SK-N-DZ (cell line): ENCODE measurements at regions not wholly inside any gene's neighbourhood (a gene's known extent, or its start where the extent isn't known, plus 50 kb on each side); places are given as distances from the start of the nearest gene placed in this dataset.

ENCODE experiments used
- DNase-seq: peaks from one replicate; pipeline ENCODE4 v3.0.0-alpha.2; 2015; ENCODE audit warnings: low spot score

- DNase-seq, result no peak
Observed at GRCh38 chr3:194009892-194010533, 125.9 kb upstream of the HES1 start.

- DNase-seq, result no peak
Observed at GRCh38 chr3:194011807-194012206, 124.1 kb upstream of the HES1 start.

GRCh38 chr3:194013928-194014327 lies 122.0 kb upstream of the HES1 start:
- no peak for DNase-seq

GRCh38 chr3:194014756-194015155 lies 121.2 kb upstream of the HES1 start:
- DNase-seq, result no peak

DNA sequence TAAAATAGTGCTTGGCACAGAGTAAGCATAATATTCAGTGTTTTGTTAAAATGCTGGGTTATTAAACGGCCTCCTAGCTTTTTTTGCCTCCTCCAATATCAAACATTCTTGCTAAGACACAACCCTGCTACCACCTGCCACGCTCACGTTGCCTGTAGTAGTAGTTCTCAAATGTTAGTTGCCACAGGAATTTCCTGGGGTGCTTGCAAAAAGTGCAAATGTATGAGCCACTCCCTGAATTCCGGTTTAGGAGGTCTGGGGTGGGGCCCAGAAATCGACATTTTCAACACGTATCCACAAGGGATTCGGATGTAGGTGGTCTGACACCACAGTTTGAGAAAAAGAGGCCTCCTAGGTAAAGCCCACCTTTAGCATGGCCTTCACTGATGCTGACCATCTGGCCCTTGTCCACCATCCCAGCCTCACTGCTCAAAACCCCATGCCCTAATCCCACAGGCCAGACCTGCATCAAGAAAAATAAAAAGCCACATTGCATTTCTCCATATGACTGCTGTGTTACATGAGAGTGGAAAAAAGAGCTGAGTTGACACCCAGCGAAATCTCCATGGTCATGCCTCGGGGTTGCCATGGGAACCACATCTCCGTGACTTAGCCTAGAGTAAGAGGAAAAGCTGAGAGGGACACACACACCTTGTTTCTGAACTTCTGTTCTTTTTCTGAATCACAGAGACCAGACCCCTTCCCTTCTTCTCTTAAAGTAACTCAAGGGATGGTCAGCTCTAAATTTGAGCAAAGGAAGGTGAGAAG lies 116.4 kb upstream of the HES1 start:
- no peak for DNase-seq

DNA sequence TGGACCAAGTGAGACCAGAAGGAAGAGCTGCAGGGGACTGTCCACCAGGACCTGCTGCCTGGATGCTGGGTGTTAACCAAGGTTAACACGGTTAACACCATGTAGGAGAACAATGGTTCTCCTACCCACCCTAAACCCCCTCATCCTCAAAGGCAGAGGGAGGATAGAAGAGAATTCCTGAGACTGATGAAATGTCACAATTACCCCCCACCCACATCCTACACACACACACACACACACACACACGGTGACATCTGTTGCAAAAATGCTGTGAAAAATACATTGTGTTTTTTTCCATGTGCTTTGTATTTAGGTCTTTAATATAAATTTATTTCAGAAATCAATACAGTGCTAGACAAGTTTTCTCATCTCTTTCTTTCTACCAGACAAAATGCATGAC lies 113.9 kb upstream of the HES1 start:
- DNase-seq, result no peak

GRCh38 chr3:194022816-194023215 lies 113.1 kb upstream of the HES1 start:
- no peak for DNase-seq

DNA sequence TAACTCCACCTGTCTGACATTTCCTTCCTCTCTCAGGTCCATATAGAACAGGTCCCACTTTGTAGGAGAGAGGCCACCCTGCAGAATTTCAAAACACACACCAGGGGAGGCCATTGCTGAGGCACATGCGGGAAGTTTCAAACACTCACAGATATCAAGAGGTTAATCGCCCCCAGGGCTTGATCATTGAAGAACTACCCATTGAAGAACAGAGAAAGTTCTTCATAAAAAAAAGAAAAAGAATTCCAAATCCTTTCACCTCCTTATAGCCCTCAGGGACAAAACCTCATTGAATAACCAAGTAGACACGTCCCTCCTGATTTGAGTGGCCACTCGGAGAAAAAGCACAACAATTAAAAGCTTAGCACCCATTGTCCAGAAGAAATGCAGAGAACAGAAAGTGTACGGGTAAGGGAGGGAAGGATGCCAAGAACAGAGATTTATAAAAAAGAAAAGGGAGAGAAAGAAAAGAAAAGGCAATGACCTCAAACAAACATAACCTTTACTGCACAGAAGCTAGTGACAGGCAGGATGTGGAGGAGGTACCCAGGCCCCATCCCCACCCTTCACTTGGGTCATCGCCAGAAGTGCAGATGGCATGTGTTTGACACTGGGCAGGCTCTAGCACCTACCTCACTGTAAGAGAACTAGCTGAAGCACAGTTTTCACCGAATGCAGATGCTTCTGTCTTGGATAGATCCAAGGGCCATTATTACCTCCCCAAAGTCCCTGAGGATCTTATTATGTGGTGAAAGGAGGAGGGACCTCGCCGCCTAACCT lies 112.3 kb upstream of the HES1 start:
- no peak for DNase-seq

DNA sequence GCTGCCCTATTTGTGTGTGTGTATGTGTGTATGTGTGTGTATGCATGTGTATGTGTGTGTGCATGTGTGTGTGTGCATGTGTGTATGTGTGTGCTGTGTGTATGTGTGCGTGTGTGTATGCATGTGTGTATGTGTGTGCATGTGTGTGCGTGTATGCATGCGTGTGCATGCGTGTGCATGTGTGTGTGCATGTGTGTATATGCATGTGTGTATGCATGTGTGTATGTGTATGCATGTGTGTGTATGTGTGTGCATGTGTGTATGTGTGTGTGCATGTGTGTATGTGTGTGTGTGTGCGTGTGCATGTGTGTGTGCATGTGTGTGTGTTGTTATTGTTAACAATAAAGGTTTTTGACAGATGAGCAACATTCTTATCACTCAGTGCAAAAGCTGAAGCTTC lies 110.8 kb upstream of the HES1 start:
- no peak for DNase-seq

- DNase-seq, result no peak
Observed at GRCh38 chr3:194025951-194026350, 110.0 kb upstream of the HES1 start.

DNA sequence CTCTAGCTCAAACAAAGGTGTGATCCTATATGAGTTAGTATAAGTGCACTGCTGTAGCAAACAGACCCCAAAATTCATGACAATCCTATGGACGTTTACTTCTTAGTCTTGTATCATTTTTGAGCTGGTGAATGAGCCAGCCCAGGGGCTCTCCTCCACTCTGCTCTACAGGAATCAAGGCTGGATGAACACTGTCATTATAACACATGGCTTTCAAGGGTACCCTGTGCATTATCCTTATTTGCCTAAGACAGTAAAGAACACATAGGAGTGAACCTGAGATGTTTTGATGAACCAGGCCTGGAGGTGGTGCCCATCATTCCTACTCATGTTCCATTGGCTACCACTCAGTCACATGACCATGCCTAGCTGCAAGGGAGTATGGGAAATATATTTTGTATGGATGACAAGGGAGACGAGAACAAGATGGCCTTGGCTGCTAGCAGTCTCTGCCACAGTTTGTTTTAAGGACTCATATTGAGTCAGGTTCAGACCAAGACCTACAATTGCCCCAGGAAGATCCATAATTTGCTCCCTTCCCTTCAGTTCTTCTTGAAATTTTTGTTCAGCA lies 107.4 kb upstream of the HES1 start:
- DNase-seq, result no peak

GRCh38 chr3:194029846-194030245 lies 106.1 kb upstream of the HES1 start:
- DNase-seq, result no peak

DNA sequence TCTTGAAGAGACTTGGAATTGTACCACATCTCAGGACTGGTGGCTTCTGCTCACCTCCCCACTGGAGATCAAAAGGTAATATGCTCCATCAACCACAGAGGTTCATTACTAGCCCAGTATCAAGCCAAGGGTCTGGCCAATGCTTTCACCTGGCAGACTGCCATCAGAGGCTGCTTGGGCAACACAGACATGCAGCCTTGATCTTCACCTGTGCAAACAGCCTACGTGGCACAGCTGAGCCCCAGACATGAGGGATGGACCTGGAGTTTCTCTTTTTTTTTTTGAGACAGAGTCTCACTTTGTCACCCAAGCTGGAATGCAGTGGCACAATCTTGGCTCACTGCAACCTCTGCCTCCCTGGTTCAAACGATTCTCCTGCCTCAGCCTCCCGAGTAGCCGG lies 105.6 kb upstream of the HES1 start:
- DNase-seq, result no peak

DNA sequence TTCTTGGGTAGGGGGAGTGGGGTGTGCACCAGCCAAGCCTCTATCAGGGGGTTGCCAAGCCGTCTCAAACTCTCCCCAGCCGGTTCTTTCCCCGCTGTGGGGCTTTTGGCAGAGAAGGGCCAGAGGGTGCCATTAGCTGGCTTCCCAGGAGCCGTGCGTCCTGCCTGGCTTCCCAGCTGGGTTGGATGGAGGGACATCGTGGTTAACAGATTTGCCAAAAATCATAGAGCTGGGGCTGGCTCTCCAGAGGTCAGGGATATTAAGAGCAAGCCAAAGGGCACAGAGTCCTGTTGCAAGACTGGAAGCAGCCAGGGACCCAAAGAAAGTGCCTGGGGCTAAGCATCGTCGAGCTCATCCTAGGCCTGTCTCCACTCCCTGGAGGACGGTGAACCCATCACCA lies 104.6 kb upstream of the HES1 start:
- no peak for DNase-seq

GRCh38 chr3:194031867-194032635 lies 103.9 kb upstream of the HES1 start:
- no peak for DNase-seq

- DNase-seq, result no peak
Observed at GRCh38 chr3:194032828-194033435, 103.0 kb upstream of the HES1 start.

- no peak for DNase-seq
Observed at GRCh38 chr3:194034346-194035336, 101.3 kb upstream of the HES1 start.

- no peak for DNase-seq
Observed at GRCh38 chr3:194035406-194036138, 100.4 kb upstream of the HES1 start.

DNA sequence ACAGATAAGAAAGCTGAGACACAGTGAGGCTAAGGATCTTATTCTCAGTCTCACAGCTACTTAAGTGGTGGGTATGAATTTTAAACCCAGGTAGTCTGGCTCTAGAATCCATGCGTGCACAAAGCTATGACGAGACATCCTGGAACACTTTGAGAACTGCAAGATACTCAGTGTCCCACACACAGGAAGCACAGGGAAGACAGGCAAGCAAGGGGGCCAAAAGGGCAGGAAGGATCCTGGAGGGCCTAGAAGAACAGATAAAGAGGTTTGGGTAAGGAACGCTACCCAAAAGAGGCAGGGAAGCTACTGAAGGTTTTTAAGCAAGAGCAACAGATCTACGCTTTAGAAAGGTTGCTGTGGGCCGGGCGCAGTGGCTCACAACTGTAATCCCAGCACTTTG lies 99.1 kb upstream of the HES1 start:
- no peak for DNase-seq
